ENCODE measurements at regions not wholly inside any gene's neighbourhood (a gene's known extent, or its start where the extent isn't known, plus 50 kb on each side); places are given as distances from the start of the nearest gene placed in this dataset.

- H3K4me3 ChIP-seq (ENCODE audit: low read depth, low read length) = no peak overlapping the region
- no peak for TF ChIP-seq CTCF (IDR thresholded peaks at IDR 0.05; ENCODE audit: insufficient read depth, low read depth, low read length, missing control alignments)
- no peak for DNase-seq (ENCODE audit: low read depth)
These were observed 118.7 kb upstream of the KIF26B start for GRCh38 chr1:245036102-245036501.

GRCh38 chr1:245031041-245031440 lies 123.7 kb upstream of the KIF26B start:
- no peak for TF ChIP-seq CTCF (IDR thresholded peaks at IDR 0.05; ENCODE audit: insufficient read depth, low read depth, low read length, missing control alignments)
- H3K4me3 ChIP-seq (ENCODE audit: low read depth, low read length) = no peak overlapping the region
- DNase-seq (ENCODE audit: low read depth) = no peak

- DNase-seq (ENCODE audit: low read depth) = no peak
- no peak for TF ChIP-seq CTCF (IDR thresholded peaks at IDR 0.05; ENCODE audit: insufficient read depth, low read depth, low read length, missing control alignments)
- no peak overlapping the region for H3K4me3 ChIP-seq (ENCODE audit: low read depth, low read length)
These were observed 128.5 kb upstream of the KIF26B start for GRCh38 chr1:245026247-245026646.

- TF ChIP-seq CTCF (IDR thresholded peaks at IDR 0.05; ENCODE audit: insufficient read depth, low read depth, low read length, missing control alignments) = no peak
- H3K4me3 ChIP-seq (ENCODE audit: low read depth, low read length) = no peak overlapping the region
- DNase-seq (ENCODE audit: low read depth) = no peak
These were observed 129.3 kb upstream of the KIF26B start for GRCh38 chr1:245025525-245025924.

- DNase-seq (ENCODE audit: low read depth) = no peak
- H3K4me3 ChIP-seq (ENCODE audit: low read depth, low read length) = no peak overlapping the region
- no peak for TF ChIP-seq CTCF (IDR thresholded peaks at IDR 0.05; ENCODE audit: insufficient read depth, low read depth, low read length, missing control alignments)
These were observed 131.6 kb upstream of the KIF26B start for GRCh38 chr1:245023222-245023621.

- DNase-seq (ENCODE audit: low read depth) = peak; percentile 30
- no peak for TF ChIP-seq CTCF (IDR thresholded peaks at IDR 0.05; ENCODE audit: insufficient read depth, low read depth, low read length, missing control alignments)
- no peak overlapping the region for H3K4me3 ChIP-seq (ENCODE audit: low read depth, low read length)
These were observed 134.8 kb upstream of the KIF26B start for GRCh38 chr1:245019910-245020486.

- no peak overlapping the region for H3K4me3 ChIP-seq (ENCODE audit: low read depth, low read length)
- DNase-seq (ENCODE audit: low read depth) = no peak
- no peak for TF ChIP-seq CTCF (IDR thresholded peaks at IDR 0.05; ENCODE audit: insufficient read depth, low read depth, low read length, missing control alignments)
These were observed 138.1 kb upstream of the KIF26B start for GRCh38 chr1:245016700-245017099.
